HG03460 (cell line): ENCODE measurements at regions not wholly inside any gene's neighbourhood (a gene's known extent, or its start where the extent isn't known, plus 50 kb on each side); places are given as distances from the start of the nearest gene placed in this dataset.
"Not testable (repeated sequence)": the region's sequence is repeated elsewhere in the genome, so short reads cannot be mapped to it uniquely, and the experiment has no call there.

Source experiments
- ATAC-seq: cut with Tn5 transposase; IDR thresholded peaks from one replicate; pipeline ENCODE4 v1.9.1; 2021; ENCODE audit not compliant: unreplicated experiment

- no peak for ATAC-seq
Observed at GRCh38 chr12:127606476-127607015, 660.4 kb upstream of the TMEM132C start.

DNA sequence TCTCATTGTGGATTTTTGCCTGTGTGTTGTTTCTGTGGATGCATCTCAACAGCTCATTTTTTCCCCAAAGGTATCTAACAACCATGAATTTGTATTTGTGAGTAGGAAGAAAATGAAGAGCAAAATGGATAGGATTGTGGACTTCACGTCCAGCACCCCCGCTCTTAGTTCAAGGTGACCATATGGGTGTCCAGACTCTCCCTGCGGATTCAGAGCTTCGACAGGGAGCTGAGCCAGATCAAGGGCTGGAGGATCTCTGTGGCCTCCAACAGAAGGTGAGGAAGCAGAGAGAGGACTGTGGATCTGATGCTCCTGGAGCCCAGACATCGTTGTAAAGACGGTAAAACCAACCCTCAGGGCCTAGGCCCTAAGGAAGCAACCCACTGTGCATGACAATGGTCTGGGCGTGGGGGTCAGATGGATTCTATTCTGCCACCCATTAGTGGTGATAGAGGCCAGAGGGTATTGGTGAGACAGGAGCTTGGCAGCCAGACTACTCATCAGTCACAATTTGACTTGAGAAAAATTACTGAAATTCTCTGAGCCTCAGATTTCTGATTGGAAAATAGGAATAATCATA lies 659.7 kb upstream of the TMEM132C start:
- ATAC-seq, result no peak

DNA sequence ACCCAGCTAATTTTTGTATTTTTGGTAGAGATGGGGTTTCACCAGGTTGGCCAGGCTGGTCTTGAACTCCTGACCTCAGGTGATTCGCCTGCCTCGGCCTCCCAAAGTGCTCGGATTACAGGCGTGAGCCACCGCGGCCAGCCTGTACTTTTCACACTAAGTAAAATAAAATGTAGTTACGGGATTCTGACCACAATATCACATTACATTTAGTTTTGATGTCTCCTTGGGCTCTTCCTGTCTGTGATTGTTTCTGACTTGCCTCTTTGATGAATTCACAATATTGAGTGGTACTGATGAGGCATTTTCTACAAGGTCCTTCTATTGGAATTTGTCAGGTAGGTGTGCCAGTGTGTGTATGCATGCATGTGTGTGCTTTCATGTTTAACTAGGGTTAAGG lies 658.6 kb upstream of the TMEM132C start:
- not testable (repeated sequence) for ATAC-seq

DNA sequence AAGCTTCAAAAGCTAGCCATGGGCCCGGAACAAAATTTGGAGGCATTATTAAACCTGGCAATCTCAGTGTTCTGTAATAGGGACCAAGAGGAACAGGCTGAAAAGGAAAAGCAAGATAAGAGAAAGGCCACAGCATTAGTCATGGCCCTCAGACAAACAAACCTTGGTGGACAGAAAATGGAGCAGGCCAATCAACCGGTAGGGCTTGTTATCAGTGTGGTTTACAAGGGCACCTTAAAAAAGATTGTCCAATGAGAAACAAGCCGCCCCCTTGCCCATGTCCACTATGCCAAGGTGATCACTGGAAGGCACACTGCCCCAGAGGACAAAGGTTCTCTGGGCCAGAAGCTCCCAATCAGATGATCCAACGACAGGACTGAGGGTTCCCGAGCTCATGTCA lies 653.9 kb upstream of the TMEM132C start:
- ATAC-seq, result no peak

DNA sequence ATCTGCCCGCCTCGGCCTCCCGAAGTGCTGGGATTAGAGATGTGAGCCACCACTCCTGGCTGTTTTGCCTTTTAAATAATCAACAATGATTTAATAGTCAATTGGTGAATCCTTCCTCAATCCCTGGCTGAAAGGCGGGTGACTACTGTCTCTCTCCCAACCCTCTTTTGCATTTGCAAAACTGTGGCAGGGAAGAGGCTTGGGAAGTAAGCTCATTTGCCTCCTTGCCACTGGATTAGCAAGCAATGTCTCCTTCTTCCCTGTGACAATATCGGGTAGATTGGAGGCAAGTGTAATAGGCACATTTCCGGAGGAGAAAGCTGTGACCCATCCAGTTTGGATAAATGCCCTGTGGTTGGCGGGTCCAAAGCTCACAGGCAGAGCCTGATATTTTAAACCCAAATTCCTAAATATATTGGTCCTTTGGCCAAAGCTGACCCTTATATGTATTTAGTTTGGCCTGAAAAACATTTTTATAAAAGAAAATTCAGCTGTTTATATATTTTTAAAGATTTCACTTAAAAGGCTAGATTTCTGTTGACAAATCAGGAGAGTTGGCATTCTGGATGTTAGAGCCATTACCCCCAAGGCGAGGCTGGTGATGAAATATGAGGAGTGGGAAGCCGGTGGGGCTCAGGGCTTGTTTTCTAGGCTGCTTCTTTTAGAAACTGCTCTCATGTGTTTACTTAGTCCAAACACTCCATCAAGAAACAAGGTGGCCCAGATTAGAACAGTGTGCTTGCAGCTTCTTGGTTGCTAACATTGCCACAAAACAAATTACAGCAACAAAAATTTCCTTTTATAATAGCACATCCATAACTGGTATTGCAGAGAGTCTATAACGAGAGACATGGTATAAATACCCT lies 646.9 kb upstream of the TMEM132C start:
- ATAC-seq, result no peak

- no peak for ATAC-seq
Observed at GRCh38 chr12:127620735-127621355, 646.1 kb upstream of the TMEM132C start.

GRCh38 chr12:127621366-127621765 lies 645.6 kb upstream of the TMEM132C start:
- no peak for ATAC-seq

GRCh38 chr12:127623362-127623761 lies 643.6 kb upstream of the TMEM132C start:
- ATAC-seq, result no peak

GRCh38 chr12:127625176-127625771 lies 641.7 kb upstream of the TMEM132C start:
- no peak for ATAC-seq

DNA sequence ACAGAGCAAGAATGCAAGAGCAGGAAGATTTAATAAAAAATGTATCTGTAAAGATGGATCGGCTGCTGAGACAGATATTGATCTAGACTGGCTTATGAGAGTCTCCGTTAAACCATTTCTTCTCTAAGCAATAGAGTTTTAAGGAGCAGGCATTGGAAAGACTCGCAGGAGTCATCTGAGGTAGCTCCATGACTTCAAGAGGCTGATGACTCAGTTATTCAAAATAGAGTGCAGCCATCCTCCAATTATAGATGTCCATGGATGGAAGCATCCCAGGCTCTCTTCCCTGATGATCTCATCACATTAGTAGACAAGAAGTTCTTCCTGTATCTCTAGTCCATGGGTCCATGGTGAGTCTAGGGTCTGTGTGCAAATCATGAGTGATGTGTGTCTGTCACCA lies 638.3 kb upstream of the TMEM132C start:
- ATAC-seq, result no peak

GRCh38 chr12:127629066-127629820 lies 637.7 kb upstream of the TMEM132C start:
- no peak for ATAC-seq

DNA sequence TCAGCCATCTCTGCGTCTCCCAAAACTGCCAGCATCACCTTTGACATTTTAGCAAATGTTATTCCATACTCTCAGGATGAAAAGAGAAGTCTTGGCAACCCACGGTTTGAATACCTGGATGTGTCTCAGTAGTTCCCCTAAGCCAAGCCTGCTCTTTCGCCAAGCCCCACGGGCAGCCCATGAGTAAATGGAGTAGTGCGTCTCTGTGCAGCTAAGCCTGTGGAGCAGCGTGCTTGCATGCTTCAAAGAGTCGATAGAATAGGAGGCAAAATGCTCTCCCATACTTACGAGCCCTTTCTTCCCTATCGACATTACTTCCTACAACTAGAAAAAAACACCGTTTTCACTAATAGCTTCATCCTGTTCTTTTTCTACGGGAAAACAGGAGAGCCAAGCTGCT lies 634.5 kb upstream of the TMEM132C start:
- no peak for ATAC-seq

GRCh38 chr12:127635838-127636237 lies 631.1 kb upstream of the TMEM132C start:
- no peak for ATAC-seq

DNA sequence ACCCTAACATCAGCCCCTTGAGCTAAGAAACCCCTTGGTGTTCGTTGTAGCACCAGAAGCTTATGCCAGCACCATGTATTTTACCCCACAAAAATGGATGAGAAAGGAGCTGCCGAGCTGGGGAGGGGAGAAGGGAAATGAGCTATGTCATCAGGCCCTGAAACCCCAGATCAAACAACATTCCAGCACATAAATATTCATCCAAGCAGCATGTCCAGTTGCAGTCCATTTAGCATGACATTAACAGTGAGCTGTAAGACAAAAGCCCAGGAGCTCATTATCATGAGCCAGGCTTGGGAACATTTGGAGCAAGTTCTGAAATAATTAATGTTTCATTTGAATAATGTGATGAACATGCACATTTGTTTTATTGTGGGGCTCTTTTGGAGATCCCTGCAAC lies 630.1 kb upstream of the TMEM132C start:
- ATAC-seq, result no peak

- ATAC-seq, result no peak
Observed at GRCh38 chr12:127640181-127640886, 626.6 kb upstream of the TMEM132C start.

DNA sequence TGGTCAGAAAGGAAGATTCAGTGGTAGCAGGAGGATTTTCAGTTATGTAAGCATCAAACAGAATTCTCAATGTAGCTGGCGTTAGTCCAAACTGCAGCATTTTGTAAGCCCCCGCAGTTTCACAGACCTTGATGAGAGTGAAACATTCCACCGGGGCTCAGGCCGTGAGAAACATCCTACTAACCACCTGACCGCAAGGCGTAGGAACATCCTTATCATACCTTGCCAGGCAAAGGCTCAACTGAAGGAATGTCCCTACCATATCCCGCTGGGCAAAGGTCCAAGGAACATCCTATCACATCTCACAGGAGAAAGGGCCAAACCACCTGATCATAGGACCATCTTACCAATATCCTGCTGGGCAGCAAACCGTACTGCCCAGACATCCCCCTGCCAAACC lies 624.8 kb upstream of the TMEM132C start:
- no peak for ATAC-seq

- no peak for ATAC-seq
Observed at GRCh38 chr12:127648321-127648720, 618.6 kb upstream of the TMEM132C start.

GRCh38 chr12:127649961-127650360 lies 617.0 kb upstream of the TMEM132C start:
- no peak for ATAC-seq

DNA sequence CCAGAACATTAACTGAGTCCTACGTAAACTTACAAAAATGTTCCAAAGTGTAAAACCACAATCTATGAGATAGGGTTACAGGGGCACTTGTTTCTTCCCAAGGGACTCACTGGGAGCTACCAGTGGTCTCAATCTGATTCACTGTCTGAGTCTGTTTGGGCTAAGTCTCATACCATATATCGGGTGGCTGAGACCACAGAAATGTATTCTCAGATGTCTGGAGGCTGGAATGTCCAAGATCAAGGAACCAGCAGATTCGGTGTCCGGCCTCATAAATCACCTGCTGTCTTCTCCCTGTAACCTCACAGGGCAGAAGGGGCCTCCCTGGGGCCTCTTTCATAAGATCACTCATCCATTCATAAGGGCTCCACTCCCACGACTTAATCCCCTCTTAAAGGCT lies 616.3 kb upstream of the TMEM132C start:
- ATAC-seq, result no peak

- ATAC-seq, result no peak
Observed at GRCh38 chr12:127652281-127652680, 614.7 kb upstream of the TMEM132C start.
